ENCODE measurements at regions not wholly inside any gene's neighbourhood (a gene's known extent, or its start where the extent isn't known, plus 50 kb on each side); places are given as distances from the start of the nearest gene placed in this dataset.

- no peak for TF ChIP-seq POLR2A (IDR thresholded peaks at IDR 0.05)
- TF ChIP-seq, protein P1, sequence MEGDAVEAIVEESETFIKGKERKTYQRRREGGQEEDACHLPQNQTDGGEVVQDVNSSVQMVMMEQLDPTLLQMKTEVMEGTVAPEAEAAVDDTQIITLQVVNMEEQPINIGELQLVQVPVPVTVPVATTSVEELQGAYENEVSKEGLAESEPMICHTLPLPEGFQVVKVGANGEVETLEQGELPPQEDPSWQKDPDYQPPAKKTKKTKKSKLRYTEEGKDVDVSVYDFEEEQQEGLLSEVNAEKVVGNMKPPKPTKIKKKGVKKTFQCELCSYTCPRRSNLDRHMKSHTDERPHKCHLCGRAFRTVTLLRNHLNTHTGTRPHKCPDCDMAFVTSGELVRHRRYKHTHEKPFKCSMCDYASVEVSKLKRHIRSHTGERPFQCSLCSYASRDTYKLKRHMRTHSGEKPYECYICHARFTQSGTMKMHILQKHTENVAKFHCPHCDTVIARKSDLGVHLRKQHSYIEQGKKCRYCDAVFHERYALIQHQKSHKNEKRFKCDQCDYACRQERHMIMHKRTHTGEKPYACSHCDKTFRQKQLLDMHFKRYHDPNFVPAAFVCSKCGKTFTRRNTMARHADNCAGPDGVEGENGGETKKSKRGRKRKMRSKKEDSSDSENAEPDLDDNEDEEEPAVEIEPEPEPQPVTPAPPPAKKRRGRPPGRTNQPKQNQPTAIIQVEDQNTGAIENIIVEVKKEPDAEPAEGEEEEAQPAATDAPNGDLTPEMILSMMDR (IDR thresholded peaks at IDR 0.05), result no peak
Measured at GRCh38 chr2:129443865-129444739, 535.4 kb upstream of the RAB6C start.

All from lower leg skin (tissue), 3 donors.